MM.1S (cell line): ENCODE measurements at regions not wholly inside any gene's neighbourhood (a gene's known extent, or its start where the extent isn't known, plus 50 kb on each side); places are given as distances from the start of the nearest gene placed in this dataset.

ENCODE experiments used
- DNase-seq: peaks from one replicate; pipeline ENCODE4 v3.0.0-alpha.2; 2015
- H2AFZ ChIP-seq: fragments of 300-600 bp; sonication (generic); 2 replicates; pipeline ENCODE4 v1.6.0; 2016; ENCODE audit warnings: antibody characterized with exemption, low read length
- H3F3A ChIP-seq: fragments of 300-600 bp; sonication (generic); 2 replicates; pipeline ENCODE4 v1.6.1; 2016; ENCODE audit warnings: mild to moderate bottlenecking, antibody characterized with exemption, low read length, moderate library complexity, mixed read lengths; ENCODE audit not compliant: insufficient read depth
- H3K27ac ChIP-seq: fragments of 300-600 bp; sonication (generic); 2 replicates; pipeline ENCODE4 v1.5.1; 2016; ENCODE audit warnings: mild to moderate bottlenecking, low read length
- H3K27me3 ChIP-seq: fragments of 300-600 bp; sonication (generic); replicated peaks from 2 replicates; pipeline ENCODE4 v1.6.0; 2016; ENCODE audit warnings: low read length; ENCODE audit not compliant: insufficient read depth
- H3K36me3 ChIP-seq: fragments of 300-600 bp; sonication (generic); replicated peaks from 2 replicates; pipeline ENCODE4 v1.6.1; 2016; ENCODE audit warnings: mild to moderate bottlenecking, low read length, mixed read lengths; ENCODE audit not compliant: insufficient read depth
- H3K4me1 ChIP-seq: fragments of 300-600 bp; sonication (generic); 2 replicates; pipeline ENCODE4 v1.6.1; 2016; ENCODE audit warnings: low read length, mixed read lengths
- H3K4me2 ChIP-seq: fragments of 300-600 bp; sonication (generic); 2 replicates; pipeline ENCODE4 v1.6.0; 2016; ENCODE audit warnings: low read depth, low read length
- H3K4me3 ChIP-seq: fragments of 300-600 bp; sonication (generic); 2 replicates; pipeline ENCODE4 v1.5.1; 2016; ENCODE audit warnings: low read length, mixed read lengths
- H3K79me2 ChIP-seq: fragments of 300-600 bp; sonication (generic); 2 replicates; pipeline ENCODE4 v1.6.1; 2016; ENCODE audit warnings: mixed run types, low read length, mixed read lengths
- H3K9ac ChIP-seq: fragments of 300-600 bp; sonication (generic); 2 replicates; pipeline ENCODE4 v1.6.1; 2016; ENCODE audit warnings: low read length, mixed read lengths
- H3K9me2 ChIP-seq: fragments of 300-600 bp; sonication (generic); replicated peaks from 2 replicates; pipeline ENCODE4 v1.6.1; 2016; ENCODE audit warnings: mild to moderate bottlenecking, low read length, mixed read lengths; ENCODE audit not compliant: insufficient read depth
- H3K9me3 ChIP-seq: fragments of 300-600 bp; sonication (generic); replicated peaks from 2 replicates; pipeline ENCODE4 v1.6.1; 2016; ENCODE audit warnings: mild to moderate bottlenecking, low read length, mixed read lengths; ENCODE audit not compliant: insufficient read depth
- H4K20me1 ChIP-seq: fragments of 300-600 bp; sonication (generic); 2 replicates; pipeline ENCODE4 v1.6.1; 2016; ENCODE audit warnings: mild to moderate bottlenecking, low read length, moderate library complexity, mixed read lengths; ENCODE audit not compliant: insufficient read depth
- CTCF ChIP-seq: fragments of 300-600 bp; sonication (generic); IDR thresholded peaks from 2 replicates; pipeline ENCODE4 v1.5.1; 2016; ENCODE audit warnings: antibody characterized with exemption, low read length, mixed read lengths
- EZH2 ChIP-seq: fragments of 300-600 bp; sonication (generic); optimal IDR thresholded peaks from 2 replicates; pipeline ENCODE3; 2017; ENCODE audit warnings: low read depth, mild to moderate bottlenecking, antibody characterized with exemption, low read length, mixed read lengths
- EZH2phosphoT487 ChIP-seq: fragments of 300-600 bp; sonication (generic); IDR thresholded peaks from 2 replicates; pipeline ENCODE4 v1.6.1; 2018; ENCODE audit warnings: antibody characterized with exemption, low read length

DNA sequence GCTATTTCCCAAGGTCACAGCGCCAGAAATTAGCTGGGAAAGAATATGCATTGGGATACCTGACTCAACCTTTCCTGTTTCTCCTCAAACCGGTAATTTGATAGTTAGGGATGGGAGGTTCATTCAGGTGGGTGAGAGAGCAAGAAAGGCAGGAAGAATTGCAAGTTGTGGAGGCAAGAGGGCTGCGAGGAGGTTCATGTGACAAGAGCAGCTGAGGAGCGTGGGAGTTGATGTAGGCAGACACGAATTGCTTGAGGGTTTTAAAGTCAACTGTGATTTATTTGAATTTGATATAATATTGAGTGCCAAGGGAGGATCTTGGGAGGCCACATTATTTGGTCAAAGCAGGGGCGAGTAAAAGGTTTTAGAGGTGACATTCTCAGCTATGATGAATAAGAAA, 329.0 kb downstream of the STIM2 start:
- no peak overlapping the region for H3K9ac ChIP-seq
- H3K4me3 ChIP-seq = no peak overlapping the region
- H2AFZ ChIP-seq = no peak overlapping the region
- no peaks in the 10 kb centered on the region for H3K79me2 ChIP-seq
- TF ChIP-seq EZH2 (no peak), CTCF (no peak), EZH2phosphoT487 (no peak)
- H3K27me3 ChIP-seq = no peaks in the 10 kb centered on the region
- no peaks in the 10 kb centered on the region for H3K4me1 ChIP-seq
- no peaks in the 10 kb centered on the region for H3K36me3 ChIP-seq
- H3K9me2 ChIP-seq = no peaks in the 10 kb centered on the region
- H3K4me2 ChIP-seq = no peak overlapping the region
- DNase-seq = no peak
- H3F3A ChIP-seq = no peaks in the 10 kb centered on the region
- no peak overlapping the region for H3K27ac ChIP-seq
- no peaks in the 10 kb centered on the region for H4K20me1 ChIP-seq
- no peaks in the 10 kb centered on the region for H3K9me3 ChIP-seq

DNA sequence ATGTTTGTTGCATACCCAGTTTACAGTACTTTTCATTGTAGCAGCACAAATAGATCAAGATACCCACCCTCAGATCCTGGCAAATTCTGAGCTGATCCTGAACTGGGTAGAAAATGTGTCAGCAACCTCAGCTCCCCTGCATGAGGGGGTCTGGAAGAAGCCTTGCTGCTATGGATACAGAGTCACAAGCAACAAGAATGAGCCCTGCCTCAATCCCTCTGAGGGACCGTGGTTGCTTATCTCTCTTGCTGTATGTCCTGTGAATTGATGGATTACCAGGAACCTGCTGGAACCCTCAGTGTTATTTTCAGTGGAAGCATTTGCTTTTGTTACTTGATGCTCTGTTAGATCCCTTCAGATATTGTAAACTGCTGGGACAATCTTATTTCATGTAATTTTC, 331.0 kb downstream of the STIM2 start:
- no peaks in the 10 kb centered on the region for H3K4me1 ChIP-seq
- no peak overlapping the region for H2AFZ ChIP-seq
- H3K4me3 ChIP-seq = no peak overlapping the region
- H3K9ac ChIP-seq = no peak overlapping the region
- H3F3A ChIP-seq = no peaks in the 10 kb centered on the region
- no peaks in the 10 kb centered on the region for H3K9me2 ChIP-seq
- H3K36me3 ChIP-seq = no peaks in the 10 kb centered on the region
- no peak overlapping the region for H3K27ac ChIP-seq
- H3K27me3 ChIP-seq = no peaks in the 10 kb centered on the region
- TF ChIP-seq EZH2phosphoT487 (no peak), EZH2 (no peak), CTCF (no peak)
- DNase-seq = no peak
- H3K79me2 ChIP-seq = no peaks in the 10 kb centered on the region
- H3K4me2 ChIP-seq = no peak overlapping the region
- H3K9me3 ChIP-seq = no peaks in the 10 kb centered on the region
- H4K20me1 ChIP-seq = no peaks in the 10 kb centered on the region

GRCh38 chr4:27194599-27195176, 334.0 kb downstream of the STIM2 start:
- no peak for TF ChIP-seq EZH2
- TF ChIP-seq CTCF = no peak
- TF ChIP-seq EZH2phosphoT487 = no peak
- Histone ChIP-seq H3K9me3 (no peaks in the 10 kb centered on the region), H3K79me2 (no peaks in the 10 kb centered on the region), H3K9me2 (no peaks in the 10 kb centered on the region), H4K20me1 (no peaks in the 10 kb centered on the region), H3K4me2 (no peak overlapping the region), H3K4me3 (no peak overlapping the region), H3K27ac (no peak overlapping the region), H3K4me1 (no peaks in the 10 kb centered on the region), H3K36me3 (no peaks in the 10 kb centered on the region), H3K9ac (no peak overlapping the region), H3F3A (no peaks in the 10 kb centered on the region), H3K27me3 (no peaks in the 10 kb centered on the region), H2AFZ (no peak overlapping the region)
- DNase-seq = no peak
